Ovary (tissue), 3 donors: ENCODE measurements at regions not wholly inside any gene's neighbourhood (a gene's known extent, or its start where the extent isn't known, plus 50 kb on each side); places are given as distances from the start of the nearest gene placed in this dataset.

Source experiments
- CTCF ChIP-seq, 3 donors: fragments of 450-650 bp in 2 of 3; fragments of 200-600 bp in 1 of 3; IDR thresholded peaks; one replicate each; pipeline versions ENCODE4 v1.5.1 to v1.8.0; 2016 to 2022; ENCODE audit warnings: antibody characterized with exemption in 3 of 3, mild to moderate bottlenecking in 1 of 3
- POLR2A ChIP-seq: fragments of 450-650 bp; IDR thresholded peaks from one replicate; pipeline ENCODE4 v1.6.1; 2017; ENCODE audit warnings: antibody characterized with exemption, mild to moderate bottlenecking, moderate library complexity
- donor health status: DM: no; HTN: no; CAD: no.

- no peak for TF ChIP-seq POLR2A
- TF ChIP-seq CTCF (IDR thresholded peaks at IDR 0.05) = no peak
These were observed 122.5 kb upstream of the TRPM3 start for GRCh38 chr9:71243951-71244350.
